ENCODE measurements at regions not wholly inside any gene's neighbourhood (a gene's known extent, or its start where the extent isn't known, plus 50 kb on each side); places are given as distances from the start of the nearest gene placed in this dataset.

- no peak for DNase-seq
These were observed 93.4 kb upstream of the SOD1 start for GRCh38 chr21:31566064-31566463.

GRCh38 chr21:31564439-31564838 is 95.1 kb upstream of the SOD1 start:
- DNase-seq = no peak

GRCh38 chr21:31560479-31560878 is 99.0 kb upstream of the SOD1 start:
- DNase-seq = no peak

GRCh38 chr21:31559368-31560119 is 99.9 kb upstream of the SOD1 start:
- peak; percentile 89 for DNase-seq

GRCh38 chr21:31558962-31559367 is 100.5 kb upstream of the SOD1 start:
- peak; percentile 94 for DNase-seq

GRCh38 chr21:31558189-31558961 is 101.1 kb upstream of the SOD1 start:
- DNase-seq = no peak

GRCh38 chr21:31557421-31558188 is 101.9 kb upstream of the SOD1 start:
- DNase-seq = no peak

- DNase-seq = no peak
These were observed 102.8 kb upstream of the SOD1 start for GRCh38 chr21:31556662-31557061.

- DNase-seq = no peak
These were observed 103.7 kb upstream of the SOD1 start for GRCh38 chr21:31555741-31556191.

GRCh38 chr21:31554511-31555022 is 104.9 kb upstream of the SOD1 start:
- no peak for DNase-seq

- no peak for DNase-seq
These were observed 105.6 kb upstream of the SOD1 start for GRCh38 chr21:31553926-31554325.

GRCh38 chr21:31553461-31553860 is 106.0 kb upstream of the SOD1 start:
- no peak for DNase-seq

- DNase-seq = no peak
These were observed 106.7 kb upstream of the SOD1 start for GRCh38 chr21:31552826-31553225.

GRCh38 chr21:31550070-31550469 is 109.4 kb upstream of the SOD1 start:
- DNase-seq = no peak

GRCh38 chr21:31548688-31549087 is 110.8 kb upstream of the SOD1 start:
- DNase-seq = no peak

GRCh38 chr21:31546443-31547170 is 112.9 kb upstream of the SOD1 start:
- no peak for DNase-seq

GRCh38 chr21:31545036-31545435 is 114.5 kb upstream of the SOD1 start:
- no peak for DNase-seq

- no peak for DNase-seq
These were observed 116.3 kb upstream of the SOD1 start for GRCh38 chr21:31543191-31543590.

- no peak for DNase-seq
These were observed 120.7 kb upstream of the SOD1 start for GRCh38 chr21:31538816-31539215.

- DNase-seq = no peak
These were observed 121.5 kb upstream of the SOD1 start for GRCh38 chr21:31537872-31538576.

- no peak for DNase-seq
These were observed 123.4 kb upstream of the SOD1 start for GRCh38 chr21:31536138-31536537.

Data from skin of body (tissue), 1 donor.